H4 (cell line): ENCODE measurements at regions not wholly inside any gene's neighbourhood (a gene's known extent, or its start where the extent isn't known, plus 50 kb on each side); places are given as distances from the start of the nearest gene placed in this dataset.

Experiments used
- DNase-seq: peaks from one replicate; pipeline ENCODE4 v3.0.0-alpha.2; 2015; ENCODE audit warnings: low spot score

- DNase-seq: no peak
Measured at GRCh38 chr16:73840728-73841127, 455.9 kb upstream of the PSMD7 start.

GRCh38 chr16:73831220-73831619 lies 465.4 kb upstream of the PSMD7 start:
- no peak for DNase-seq

- DNase-seq: no peak
Measured at GRCh38 chr16:73823205-73823849, 473.3 kb upstream of the PSMD7 start.

- no peak for DNase-seq
Measured at GRCh38 chr16:73817526-73818324, 478.9 kb upstream of the PSMD7 start.

GRCh38 chr16:73813527-73813926 lies 483.1 kb upstream of the PSMD7 start:
- no peak for DNase-seq

GRCh38 chr16:73804456-73804855 lies 492.2 kb upstream of the PSMD7 start:
- no peak for DNase-seq

GRCh38 chr16:73798471-73798870 lies 498.1 kb upstream of the PSMD7 start:
- DNase-seq: no peak

- no peak for DNase-seq
Measured at GRCh38 chr16:73797115-73797514, 499.5 kb upstream of the PSMD7 start.

- no peak for DNase-seq
Measured at GRCh38 chr16:73796241-73796640, 500.4 kb upstream of the PSMD7 start.

- DNase-seq: no peak
Measured at GRCh38 chr16:73794994-73795393, 501.6 kb upstream of the PSMD7 start.

GRCh38 chr16:73793871-73794437 lies 502.7 kb upstream of the PSMD7 start:
- no peak for DNase-seq

- DNase-seq: no peak
Measured at GRCh38 chr16:73793260-73793659, 503.4 kb upstream of the PSMD7 start.

- DNase-seq: no peak
Measured at GRCh38 chr16:73792199-73793020, 504.2 kb upstream of the PSMD7 start.

- no peak for DNase-seq
Measured at GRCh38 chr16:73781297-73781696, 515.3 kb upstream of the PSMD7 start.

- no peak for DNase-seq
Measured at GRCh38 chr16:73778887-73779286, 517.7 kb upstream of the PSMD7 start.

- DNase-seq: no peak
Measured at GRCh38 chr16:73775841-73776388, 520.7 kb upstream of the PSMD7 start.

GRCh38 chr16:73771196-73772064 lies 525.2 kb upstream of the PSMD7 start:
- DNase-seq: peak; percentile 31

- DNase-seq: peak; percentile 35
Measured at GRCh38 chr16:73768786-73769203, 527.8 kb upstream of the PSMD7 start.

- DNase-seq: no peak
Measured at GRCh38 chr16:73764321-73764720, 532.3 kb upstream of the PSMD7 start.

GRCh38 chr16:73756289-73757178 lies 540.1 kb upstream of the PSMD7 start:
- DNase-seq: no peak
